Activated T-cell treated with anti-CD3 and anti-CD28 coated beads for 4 hours (primary cell): ENCODE measurements at regions not wholly inside any gene's neighbourhood (a gene's known extent, or its start where the extent isn't known, plus 50 kb on each side); places are given as distances from the start of the nearest gene placed in this dataset.

Experiments used
- DNase-seq: peaks from one replicate; pipeline ENCODE4 v3.0.0-alpha.2; 2020

- DNase-seq: no peak
Observed at GRCh38 chr10:29183301-29183945, 105.4 kb upstream of the LYZL1 start.

DNA sequence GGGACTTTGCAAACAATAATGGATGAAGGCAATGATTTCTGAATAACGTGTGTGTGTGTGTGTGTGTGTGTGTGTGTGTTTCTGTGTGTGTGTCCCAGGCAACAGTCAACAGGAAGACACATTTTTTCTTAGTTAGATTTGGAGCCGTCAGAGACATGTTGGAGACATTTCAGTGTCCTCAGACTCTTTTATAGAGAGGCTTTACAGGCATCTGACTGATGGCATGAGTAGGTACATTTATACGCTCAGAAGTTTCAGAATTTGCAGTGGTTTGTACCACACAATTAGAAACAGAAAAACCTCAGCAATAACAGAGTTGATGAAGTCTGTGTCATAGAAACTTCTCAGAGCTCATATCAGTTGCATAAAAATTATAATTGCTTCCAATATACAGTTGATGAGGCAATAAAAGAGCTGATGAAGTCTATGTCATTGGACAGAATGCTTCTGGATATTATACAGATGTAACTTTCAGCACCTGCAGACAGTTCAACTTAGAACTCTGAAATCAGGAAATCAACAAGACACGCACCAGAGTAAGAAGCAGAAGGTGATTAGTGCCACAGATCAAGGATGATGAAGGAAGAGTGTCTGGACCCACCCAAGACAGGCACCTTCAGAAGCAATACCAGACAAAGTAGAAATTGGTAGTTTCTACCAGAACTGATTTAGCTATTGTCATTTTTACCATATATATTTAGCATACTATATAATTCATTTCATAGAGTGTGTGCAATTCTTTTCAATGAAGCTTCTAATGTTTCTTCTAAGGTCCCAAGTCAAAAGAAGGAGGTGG, 104.5 kb upstream of the LYZL1 start:
- DNase-seq: no peak

- no peak for DNase-seq
Observed at GRCh38 chr10:29185050-29185449, 103.8 kb upstream of the LYZL1 start.

DNA sequence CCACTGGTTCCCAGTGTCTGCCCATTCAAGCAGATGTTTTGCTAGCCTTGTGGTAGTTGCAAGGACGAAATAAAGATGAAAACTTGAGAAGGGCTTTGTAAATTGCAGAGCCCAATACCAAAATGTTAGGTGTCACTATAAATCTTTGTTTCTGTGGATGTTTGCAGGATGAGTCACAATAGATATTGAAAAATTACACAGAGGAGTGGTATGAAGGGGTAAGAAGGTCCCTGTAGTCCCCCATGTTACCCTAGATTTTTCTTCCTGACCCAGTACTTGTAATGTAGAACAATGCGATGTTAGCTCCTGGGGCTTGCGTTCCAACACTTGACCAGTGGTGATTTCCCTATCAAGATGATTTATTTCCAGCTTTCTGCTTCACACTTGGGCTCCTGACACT, 102.6 kb upstream of the LYZL1 start:
- DNase-seq: no peak

DNA sequence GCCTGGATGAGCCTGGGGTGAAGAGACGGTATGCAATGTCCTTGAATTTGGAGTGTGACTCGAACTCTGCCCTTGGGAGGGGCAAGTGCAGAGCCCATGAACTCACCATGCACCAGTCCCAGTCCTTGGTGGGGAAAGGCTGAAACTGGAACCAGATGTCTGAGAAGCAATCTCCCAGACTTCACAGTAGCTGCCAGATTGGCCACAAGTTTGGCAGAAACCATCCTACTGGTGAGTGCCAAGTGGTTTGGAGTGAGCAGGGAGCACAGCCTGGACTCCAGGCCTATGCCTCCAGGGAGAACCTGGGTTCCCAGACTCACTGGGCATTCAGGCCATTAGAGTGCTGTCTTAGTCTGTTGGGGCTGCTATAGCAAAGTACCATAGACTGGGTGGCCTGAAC, 99.6 kb upstream of the LYZL1 start:
- DNase-seq: no peak

DNA sequence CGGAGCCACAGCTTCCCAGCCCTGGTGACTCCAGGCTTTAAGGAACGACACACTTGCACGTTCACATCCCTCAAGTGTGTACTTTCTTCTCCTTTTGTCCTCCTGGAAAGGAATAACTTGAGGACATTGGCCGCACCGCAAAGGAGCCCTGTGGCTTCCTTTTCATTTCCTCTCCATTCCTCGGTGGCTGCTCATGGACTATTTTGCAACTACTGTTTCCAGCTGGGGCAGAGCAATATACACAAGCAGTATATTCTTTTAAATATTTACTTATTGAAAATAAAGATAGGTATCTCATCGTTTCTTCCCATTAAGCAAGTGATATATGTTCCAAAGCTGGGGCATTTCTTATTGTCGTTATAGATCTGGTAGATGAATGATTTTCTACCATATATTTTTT, 97.2 kb upstream of the LYZL1 start:
- DNase-seq: no peak

DNA sequence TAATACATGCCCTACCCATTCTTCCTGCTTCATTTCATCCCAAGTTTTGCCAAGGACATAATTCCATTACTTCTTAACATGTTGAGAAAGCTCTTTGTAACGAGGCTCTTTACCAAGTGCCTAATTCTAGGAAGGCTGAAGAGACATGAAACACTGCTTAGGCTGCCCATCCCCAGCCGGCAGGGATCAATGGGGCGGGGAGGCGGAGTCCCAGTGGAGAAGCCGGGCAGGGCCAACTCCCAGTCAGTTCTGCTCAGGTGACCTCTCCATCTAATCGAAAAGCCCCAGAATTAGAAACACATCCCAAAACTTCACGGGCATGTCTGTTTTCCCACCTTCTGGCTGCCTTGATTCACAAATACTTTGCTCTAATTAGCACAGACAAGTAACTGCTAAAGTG, 89.5 kb upstream of the LYZL1 start:
- no peak for DNase-seq

DNA sequence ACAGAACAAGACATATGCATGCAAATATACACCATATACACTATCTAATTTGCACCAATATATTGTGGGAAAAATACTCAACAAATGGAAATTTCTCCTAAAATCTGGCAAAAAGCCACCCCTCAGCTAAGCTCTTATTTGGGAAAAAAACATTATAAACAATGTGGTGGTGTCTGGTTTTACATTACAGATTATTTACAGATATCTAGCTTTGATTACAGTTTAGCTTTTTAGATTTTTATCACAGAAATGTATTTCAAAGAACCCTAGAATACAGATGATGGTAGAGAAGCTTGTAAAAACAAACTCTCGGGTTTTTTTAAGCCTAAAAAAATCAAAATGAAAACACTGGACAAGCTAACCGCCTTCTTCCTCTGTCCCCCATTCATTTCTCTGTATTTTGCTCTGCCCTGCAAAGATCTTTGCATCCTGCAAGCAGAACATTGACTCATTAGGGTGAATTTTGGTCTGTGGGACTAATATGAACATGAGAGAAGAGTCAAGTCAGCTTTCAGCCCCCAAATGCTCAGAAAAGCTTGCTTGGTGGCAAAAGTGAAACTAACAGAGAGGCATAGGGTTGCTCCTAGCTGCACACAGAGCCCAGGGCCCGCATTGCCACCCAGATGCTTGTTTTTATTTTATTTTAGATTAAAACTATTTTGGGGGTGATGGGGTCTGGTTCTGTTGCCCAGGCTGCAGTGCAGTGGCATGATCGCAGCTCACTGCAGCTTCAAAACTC, 88.8 kb upstream of the LYZL1 start:
- DNase-seq: no peak

- DNase-seq: no peak
Observed at GRCh38 chr10:29202386-29202940, 86.4 kb upstream of the LYZL1 start.

DNA sequence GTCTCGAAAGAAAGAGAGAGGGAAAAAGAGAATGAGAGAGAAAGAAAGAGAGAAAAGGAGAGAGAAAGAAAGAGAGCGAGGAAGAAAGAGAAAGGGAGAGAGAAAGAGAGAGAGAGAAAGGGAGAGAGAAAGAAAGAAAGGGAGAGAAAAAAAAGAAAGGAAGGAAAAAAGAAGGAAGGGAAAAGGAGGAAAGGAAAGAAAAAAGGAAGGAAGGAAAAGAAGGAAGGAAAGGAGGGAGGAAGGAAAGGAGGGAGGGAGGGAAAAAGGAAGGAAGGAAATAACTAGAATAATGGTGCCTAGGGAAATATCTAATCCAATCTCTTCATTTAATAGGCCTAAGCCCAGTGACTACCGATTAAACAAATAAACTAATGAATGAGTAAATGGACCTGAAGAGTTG, 85.4 kb upstream of the LYZL1 start:
- DNase-seq: no peak

DNA sequence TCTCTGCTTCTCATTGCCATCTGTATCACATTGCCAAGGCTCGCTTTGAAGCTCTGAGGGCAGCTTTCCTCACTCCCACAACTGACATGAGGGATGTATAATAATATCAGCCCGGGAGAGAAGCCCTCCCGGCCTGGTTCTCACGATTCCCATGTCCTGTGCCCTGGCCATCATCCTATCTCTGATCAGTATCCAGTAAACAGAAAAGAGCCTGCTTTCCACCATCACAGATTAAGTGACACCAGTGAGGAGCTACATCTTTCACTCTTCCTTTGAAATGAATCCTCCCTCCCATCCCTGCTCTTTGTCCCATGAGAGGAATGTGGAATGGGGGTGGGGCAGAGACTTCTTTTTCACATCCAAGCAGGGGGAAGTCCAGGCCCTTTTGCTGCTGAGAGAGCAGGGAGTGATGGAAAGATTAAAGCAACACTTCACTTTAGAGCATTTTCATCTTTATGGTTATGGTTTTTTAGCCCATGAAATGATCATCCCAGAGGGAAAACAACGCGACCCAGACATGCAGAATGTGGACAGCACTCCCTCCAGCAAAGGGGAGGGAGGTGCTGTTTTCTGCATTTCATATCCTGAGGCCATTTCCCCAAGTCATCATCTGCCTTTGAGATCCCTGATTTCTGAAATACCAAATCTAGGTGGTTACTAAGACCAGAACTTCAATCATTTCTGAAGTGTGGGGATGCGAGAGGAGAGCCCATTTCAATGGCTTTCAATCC, 84.6 kb upstream of the LYZL1 start:
- no peak for DNase-seq

- no peak for DNase-seq
Observed at GRCh38 chr10:29205787-29206186, 83.1 kb upstream of the LYZL1 start.

DNA sequence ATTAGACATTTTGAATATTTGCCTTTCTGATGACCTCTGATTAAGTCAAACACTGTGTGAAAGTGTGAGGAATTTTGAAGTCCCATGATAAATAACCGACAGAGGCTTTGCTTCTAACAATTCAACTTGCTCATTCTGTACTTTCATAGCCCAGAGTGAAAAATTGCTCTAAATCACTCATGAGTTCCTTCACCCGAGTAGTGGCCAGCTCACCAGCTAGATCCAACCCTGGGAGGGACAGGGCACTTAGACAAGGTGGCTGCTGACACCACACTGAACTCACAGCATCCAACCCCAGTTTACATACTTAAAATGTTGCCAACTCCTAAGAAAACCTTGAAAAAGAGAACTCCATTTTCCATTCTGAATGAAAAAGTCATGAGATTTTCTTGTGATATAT, 80.0 kb upstream of the LYZL1 start:
- no peak for DNase-seq

DNA sequence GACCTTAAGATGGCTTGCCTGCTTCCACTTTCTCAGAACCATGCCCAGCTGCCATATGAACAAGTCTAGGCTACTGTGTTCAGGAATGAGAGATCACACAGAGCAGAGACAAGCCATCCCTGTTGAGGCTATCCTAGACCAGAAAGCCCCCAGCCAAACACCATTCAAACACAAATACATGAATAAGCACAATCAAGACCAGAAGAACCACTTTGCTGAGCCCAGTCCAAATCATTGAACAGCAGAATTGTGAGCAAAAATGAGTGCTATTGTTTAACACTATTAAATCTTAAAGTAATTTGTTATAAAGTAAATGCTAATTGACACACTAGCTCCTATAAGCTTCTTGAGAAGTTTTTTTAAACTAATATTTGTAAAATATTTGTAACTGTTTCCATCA, 79.0 kb upstream of the LYZL1 start:
- DNase-seq: no peak

GRCh38 chr10:29210266-29210868, 78.5 kb upstream of the LYZL1 start:
- no peak for DNase-seq

DNA sequence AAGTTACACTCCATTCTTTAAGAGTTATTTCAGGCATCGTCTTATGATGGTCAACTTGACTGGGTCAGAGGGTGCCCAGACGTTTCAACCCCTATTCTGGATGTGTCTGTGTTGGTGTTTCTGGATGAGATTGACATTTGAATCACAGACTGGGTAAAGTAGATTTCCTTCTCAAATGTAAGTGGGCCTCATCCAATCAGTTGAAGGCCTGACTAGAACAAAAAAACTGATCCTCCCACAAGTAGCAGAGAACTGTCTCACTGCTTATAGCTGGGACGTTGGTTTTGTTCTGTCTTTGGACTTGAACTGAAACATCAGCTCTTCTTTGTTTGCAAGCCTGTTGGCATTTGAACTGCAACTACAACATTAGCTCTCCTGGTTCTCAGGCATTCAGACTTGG, 76.3 kb upstream of the LYZL1 start:
- no peak for DNase-seq

DNA sequence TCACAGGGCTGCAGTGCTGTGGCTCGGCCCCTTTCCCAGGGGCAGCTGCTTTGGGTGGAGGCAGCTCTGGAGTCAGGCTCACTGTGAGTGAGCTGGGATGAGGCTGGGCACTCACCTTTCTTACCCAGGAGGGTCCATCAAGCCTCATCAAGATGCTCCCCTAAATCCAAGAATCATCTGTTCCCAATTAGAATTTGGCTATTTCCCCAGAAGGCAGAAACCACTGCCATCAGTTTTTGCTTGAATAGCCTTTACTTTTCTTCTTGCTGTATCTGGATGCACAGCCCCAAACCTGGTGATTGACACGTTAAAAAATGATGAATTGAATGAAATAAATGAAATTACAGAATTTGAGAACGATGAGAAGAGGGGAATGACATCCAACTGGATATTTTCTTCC, 74.3 kb upstream of the LYZL1 start:
- DNase-seq: no peak

DNA sequence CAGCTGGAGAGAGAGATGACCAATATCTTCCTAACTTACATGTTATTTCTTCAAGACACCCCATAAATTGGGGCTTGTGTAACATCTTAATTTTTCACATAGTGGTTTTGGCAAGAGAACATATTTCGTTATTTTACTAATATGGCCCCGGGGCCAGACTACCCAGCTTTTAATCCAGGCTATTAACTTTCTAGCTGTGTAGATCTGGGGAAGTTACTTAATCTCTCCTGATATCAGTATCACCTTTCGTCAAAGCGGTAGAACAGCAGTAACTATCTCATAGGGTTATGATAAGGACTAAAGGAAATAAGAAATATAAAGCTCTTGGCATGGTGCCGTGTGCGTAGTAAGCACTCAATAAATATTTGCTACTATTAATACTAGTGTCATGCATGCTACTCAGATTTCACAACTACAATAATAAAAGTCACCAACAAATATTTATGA, 71.6 kb upstream of the LYZL1 start:
- DNase-seq: no peak

DNA sequence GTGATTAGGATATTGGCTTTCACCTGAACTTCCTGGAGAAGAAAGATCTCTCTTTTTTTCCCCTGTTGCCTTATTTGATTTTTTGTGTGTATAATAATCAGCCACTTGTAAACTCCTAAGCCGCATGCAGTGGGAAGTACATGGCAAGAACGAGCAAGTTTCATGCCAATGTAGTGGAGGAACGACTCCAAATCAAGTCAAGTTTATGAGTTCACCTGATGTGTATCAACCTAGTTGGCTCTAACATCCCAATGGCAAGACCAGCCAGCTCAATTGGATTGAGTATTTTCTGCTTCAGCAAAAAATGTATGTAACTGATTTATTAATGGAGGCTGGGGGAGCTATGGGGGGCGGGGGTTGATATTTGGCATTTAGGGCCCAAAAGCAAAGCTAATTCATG, 65.5 kb upstream of the LYZL1 start:
- no peak for DNase-seq

DNA sequence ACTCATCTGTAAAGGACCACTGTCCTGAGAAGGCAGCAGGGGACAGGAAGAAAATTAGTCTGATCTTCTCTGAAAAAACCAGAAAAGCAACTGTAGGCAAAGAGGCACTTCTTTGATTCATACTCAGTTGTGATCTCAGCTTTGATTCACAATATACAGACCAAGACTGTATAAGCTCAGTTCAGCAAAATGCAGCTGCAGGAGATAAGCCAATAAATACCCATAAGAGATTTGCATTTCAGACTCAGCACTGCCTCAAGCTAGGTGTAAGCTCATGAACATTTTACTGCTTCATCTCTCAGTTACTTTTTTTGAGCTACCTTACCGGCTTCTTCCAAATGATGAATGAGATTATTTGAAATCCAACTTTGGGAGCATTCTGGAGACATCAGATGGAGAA, 64.2 kb upstream of the LYZL1 start:
- DNase-seq: no peak

GRCh38 chr10:29227201-29227600, 61.7 kb upstream of the LYZL1 start:
- DNase-seq: no peak

DNA sequence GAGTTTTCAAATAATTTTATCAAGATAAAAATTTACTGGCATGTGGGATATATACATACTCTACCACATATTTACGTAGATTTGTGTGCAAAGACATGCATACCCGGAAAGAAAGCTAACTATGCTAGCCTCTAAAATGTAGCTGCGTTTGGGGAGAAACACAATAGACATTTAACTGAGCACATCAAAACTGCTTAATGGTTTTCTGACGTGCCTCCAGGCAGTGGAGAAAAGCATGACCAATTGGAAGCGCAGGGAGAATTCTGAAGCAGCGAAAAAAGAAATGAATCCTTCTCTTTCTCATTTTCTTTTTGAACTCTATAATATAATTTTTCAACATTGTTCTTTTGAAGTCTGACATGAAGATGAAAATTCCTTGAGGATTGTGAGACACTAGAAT, 60.3 kb upstream of the LYZL1 start:
- no peak for DNase-seq

GRCh38 chr10:29229258-29229705, 59.6 kb upstream of the LYZL1 start:
- DNase-seq: no peak
